ENCODE measurements at regions not wholly inside any gene's neighbourhood (a gene's known extent, or its start where the extent isn't known, plus 50 kb on each side); places are given as distances from the start of the nearest gene placed in this dataset.

DNA sequence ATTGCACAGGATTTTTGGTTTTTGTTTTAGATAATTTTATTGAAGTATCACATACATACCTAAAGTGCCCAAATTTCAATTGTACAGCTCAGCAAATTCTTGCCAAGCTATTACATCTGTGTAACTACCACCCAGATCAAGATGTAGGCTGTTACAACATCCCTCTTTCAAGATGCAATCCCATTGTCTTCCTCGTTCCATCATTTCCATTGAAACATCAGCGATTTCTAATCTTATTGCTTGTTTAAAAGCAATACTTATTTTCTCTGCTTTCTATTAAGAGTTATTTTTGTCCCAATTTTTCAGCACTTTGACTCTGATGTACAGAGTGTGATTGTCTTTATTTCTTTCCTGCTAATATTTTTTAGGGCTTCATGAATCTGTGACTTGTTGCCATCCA, 372.8 kb upstream of the SHH start:
- peaks cover 20% of the 10 kb centered on the region for H3K27me3 ChIP-seq
- no peak overlapping the region for H3K4me3 ChIP-seq
- no peaks in the 10 kb centered on the region for H3K36me3 ChIP-seq
- TF ChIP-seq EP300 (IDR thresholded peaks at IDR 0.05): no peak
- TF ChIP-seq POLR2A (IDR thresholded peaks at IDR 0.05): no peak
- TF ChIP-seq, protein P1, sequence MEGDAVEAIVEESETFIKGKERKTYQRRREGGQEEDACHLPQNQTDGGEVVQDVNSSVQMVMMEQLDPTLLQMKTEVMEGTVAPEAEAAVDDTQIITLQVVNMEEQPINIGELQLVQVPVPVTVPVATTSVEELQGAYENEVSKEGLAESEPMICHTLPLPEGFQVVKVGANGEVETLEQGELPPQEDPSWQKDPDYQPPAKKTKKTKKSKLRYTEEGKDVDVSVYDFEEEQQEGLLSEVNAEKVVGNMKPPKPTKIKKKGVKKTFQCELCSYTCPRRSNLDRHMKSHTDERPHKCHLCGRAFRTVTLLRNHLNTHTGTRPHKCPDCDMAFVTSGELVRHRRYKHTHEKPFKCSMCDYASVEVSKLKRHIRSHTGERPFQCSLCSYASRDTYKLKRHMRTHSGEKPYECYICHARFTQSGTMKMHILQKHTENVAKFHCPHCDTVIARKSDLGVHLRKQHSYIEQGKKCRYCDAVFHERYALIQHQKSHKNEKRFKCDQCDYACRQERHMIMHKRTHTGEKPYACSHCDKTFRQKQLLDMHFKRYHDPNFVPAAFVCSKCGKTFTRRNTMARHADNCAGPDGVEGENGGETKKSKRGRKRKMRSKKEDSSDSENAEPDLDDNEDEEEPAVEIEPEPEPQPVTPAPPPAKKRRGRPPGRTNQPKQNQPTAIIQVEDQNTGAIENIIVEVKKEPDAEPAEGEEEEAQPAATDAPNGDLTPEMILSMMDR (IDR thresholded peaks at IDR 0.05): no peak
- TF ChIP-seq POLR2AphosphoS5 (IDR thresholded peaks at IDR 0.05): no peak
- H3K27ac ChIP-seq: no peak overlapping the region
- no peaks in the 10 kb centered on the region for H3K4me1 ChIP-seq
- WGBS, 2 donors (ENCODE audit: low coverage in 1 of 2): 89% methylated on average over 2 of the region's 2 CpGs; no CpG with 5 or more reads in 1 of the 2 donors
- peaks cover 0 to 29% (median 0%) of the 10 kb centered on the region in 3 donors for H3K9me3 ChIP-seq
- ATAC-seq: no peak

DNA sequence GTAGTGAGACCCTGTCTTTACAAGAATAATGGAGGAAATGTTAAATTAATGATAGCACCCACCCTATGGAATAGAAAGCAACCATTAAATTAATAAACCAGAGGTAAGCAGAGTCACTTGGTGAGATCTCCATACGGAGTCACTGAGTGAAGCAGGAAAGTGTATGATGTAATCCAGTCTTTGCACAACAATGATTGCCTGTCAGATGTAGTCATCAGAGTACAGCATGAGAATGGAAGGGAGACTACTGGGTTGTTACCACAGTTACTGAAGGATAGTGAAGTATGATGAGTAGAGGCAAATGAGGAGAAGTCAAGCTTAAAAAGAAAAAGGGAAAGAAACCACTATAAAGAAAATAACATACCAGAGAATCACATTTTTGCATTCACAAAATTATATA, 371.9 kb upstream of the SHH start:
- no peaks in the 10 kb centered on the region for H3K36me3 ChIP-seq
- TF ChIP-seq, protein P1 (IDR thresholded peaks at IDR 0.05): no peak
- TF ChIP-seq POLR2AphosphoS5 (IDR thresholded peaks at IDR 0.05) (no peak), POLR2A (IDR thresholded peaks at IDR 0.05) (no peak), EP300 (IDR thresholded peaks at IDR 0.05) (no peak)
- no peak overlapping the region for H3K4me3 ChIP-seq
- WGBS, 2 donors (ENCODE audit: low coverage in 1 of 2): 43% methylated on average over 1 of the region's 1 CpG; no CpG with 5 or more reads in 1 of the 2 donors
- peaks cover 24% of the 10 kb centered on the region for H3K27me3 ChIP-seq
- no peak overlapping the region for H3K27ac ChIP-seq
- peaks cover 0 to 29% (median 0%) of the 10 kb centered on the region in 3 donors for H3K9me3 ChIP-seq
- no peaks in the 10 kb centered on the region for H3K4me1 ChIP-seq
- ATAC-seq: no peak

DNA sequence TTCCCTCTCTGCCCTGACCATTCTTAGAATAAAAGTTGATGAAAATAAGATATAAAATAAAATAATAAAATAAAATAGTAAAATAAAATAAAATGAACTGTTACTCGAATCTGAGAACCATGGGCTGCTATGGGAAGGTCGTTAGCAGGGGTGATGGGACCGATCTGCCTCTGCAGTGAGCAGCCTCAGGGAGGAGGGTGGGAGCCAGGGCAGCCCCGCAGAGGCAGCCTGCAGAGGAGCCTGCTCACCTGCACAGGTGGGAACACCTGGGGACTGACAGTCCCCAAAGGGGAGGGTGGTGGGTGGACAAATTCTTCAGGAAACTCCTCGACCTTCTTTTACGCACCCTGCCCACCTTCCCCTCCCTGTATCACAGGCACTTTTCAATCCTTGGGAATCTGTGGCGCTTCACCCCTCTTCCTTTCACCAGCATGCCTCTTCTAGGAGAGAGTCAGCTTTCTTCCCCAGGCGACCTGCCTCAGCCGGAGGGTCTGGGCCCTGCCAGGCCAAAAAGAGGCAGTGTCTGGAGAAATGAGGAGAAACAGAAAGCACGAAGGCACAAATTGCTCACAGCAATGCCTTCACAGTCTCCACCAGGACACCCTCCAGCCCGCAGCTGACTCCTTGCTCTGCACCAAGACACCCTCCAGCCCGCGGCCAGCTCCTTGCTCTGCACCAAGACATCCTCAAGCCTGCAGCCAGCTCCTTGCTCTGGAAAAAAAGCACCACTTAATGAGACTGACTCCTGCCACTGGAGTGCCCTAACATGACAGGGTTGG, 368.4 kb upstream of the SHH start:
- no peaks in the 10 kb centered on the region for H3K4me1 ChIP-seq
- TF ChIP-seq POLR2AphosphoS5 (IDR thresholded peaks at IDR 0.05) (no peak), POLR2A (IDR thresholded peaks at IDR 0.05) (no peak), EP300 (IDR thresholded peaks at IDR 0.05) (no peak)
- TF ChIP-seq, protein P1 (IDR thresholded peaks at IDR 0.05): no peak
- peaks cover 24% of the 10 kb centered on the region for H3K27me3 ChIP-seq
- WGBS, 2 donors (ENCODE audit: low coverage in 1 of 2): 61 to 79% methylated on average over 6 to 10 of the region's 13 CpGs
- H3K36me3 ChIP-seq: no peaks in the 10 kb centered on the region
- no peak overlapping the region for H3K4me3 ChIP-seq
- ATAC-seq: no peak
- no peak overlapping the region for H3K27ac ChIP-seq
- peaks cover 0 to 3% (median 0%) of the 10 kb centered on the region in 3 donors for H3K9me3 ChIP-seq

DNA sequence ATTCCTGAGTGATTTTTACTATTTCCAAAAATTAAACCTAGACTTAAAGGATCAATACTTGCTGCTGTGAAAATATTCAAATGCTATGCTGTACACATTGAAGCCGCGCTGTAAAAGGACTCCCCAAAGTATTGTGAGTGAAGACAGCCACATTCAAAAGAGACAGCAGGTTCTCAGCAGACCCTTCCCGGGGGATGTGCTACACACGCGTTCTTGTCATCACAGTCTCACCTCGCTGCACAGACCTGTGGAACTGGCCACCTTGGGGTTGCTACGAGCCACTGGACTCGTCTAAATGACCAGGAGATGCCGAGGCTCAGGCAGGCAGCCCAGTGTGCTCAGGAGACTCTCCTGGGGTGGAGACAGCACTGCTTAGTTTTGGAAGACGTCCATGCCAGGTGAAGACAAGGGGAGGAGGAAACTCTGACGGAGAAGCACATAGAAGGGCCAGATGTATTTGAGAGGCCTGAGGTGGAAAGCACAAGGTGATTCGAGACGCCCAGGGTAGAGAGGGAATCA, 367.7 kb upstream of the SHH start:
- whole genome bisulfite sequencing, 2 donors (ENCODE audit: low coverage in 1 of 2): 58 to 69% methylated on average over 3 to 9 of the region's 13 CpGs
- TF ChIP-seq POLR2AphosphoS5 (IDR thresholded peaks at IDR 0.05): no peak
- TF ChIP-seq POLR2A (IDR thresholded peaks at IDR 0.05): no peak
- TF ChIP-seq, protein P1 (IDR thresholded peaks at IDR 0.05): no peak
- no peak for TF ChIP-seq EP300 (IDR thresholded peaks at IDR 0.05)
- H3K27me3 ChIP-seq: peaks cover 32% of the 10 kb centered on the region
- H3K9me3 ChIP-seq: no peaks in the 10 kb centered on the region
- no peaks in the 10 kb centered on the region for H3K4me1 ChIP-seq
- H3K27ac ChIP-seq: no peak overlapping the region
- no peak for ATAC-seq
- H3K36me3 ChIP-seq: no peaks in the 10 kb centered on the region
- H3K4me3 ChIP-seq: no peak overlapping the region

DNA sequence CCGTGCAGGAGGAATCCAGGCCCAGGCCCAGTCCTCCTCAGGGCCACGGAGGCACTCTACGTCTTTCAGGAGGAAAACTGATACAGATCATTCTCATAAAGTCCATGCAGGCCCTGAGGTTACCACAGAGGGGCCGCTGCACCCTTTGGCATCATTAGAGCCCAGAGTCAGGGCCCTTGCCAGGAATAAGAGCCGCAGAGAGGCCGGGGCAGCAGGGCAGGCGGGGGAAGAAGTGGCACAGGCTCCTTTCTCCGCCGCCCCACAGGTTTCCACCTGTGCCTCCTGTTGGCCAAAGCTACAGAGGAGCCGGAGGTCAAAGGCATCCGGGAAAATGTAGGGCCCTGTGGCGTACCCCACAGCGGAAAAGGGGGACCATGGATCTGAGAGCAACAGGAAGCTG, 366.6 kb upstream of the SHH start:
- no peak for ATAC-seq
- no CpG with 5 or more reads among the region's 13 CpGs for WGBS, 2 donors (ENCODE audit: low coverage in 1 of 2)

More for the DNA sequence above, 366.6 kb upstream of the SHH start:
- Histone ChIP-seq H3K36me3 (no peaks in the 10 kb centered on the region), H3K4me1 (no peaks in the 10 kb centered on the region), H3K27ac (no peak overlapping the region), H3K4me3 (no peak overlapping the region), H3K9me3 (no peaks in the 10 kb centered on the region), H3K27me3 (peaks cover 32% of the 10 kb centered on the region)
- TF ChIP-seq, protein P1 (IDR thresholded peaks at IDR 0.05): no peak
- TF ChIP-seq POLR2A (IDR thresholded peaks at IDR 0.05): no peak
- TF ChIP-seq POLR2AphosphoS5 (IDR thresholded peaks at IDR 0.05): no peak
- TF ChIP-seq EP300 (IDR thresholded peaks at IDR 0.05): no peak
